Activated naive CD4-positive, alpha-beta T cell treated with anti-CD3 and anti-CD28 coated beads, Interleukin-2, amount 50 U/mL, for 16 hours (primary cell): ENCODE measurements at regions not wholly inside any gene's neighbourhood (a gene's known extent, or its start where the extent isn't known, plus 50 kb on each side); places are given as distances from the start of the nearest gene placed in this dataset.
A peak's percentile ranks its signal among the peaks of the same experiment; 100 is the strongest.

Experiments
- DNase-seq: peaks from one replicate; pipeline ENCODE4 v3.0.0-alpha.2; 2020

- no peak for DNase-seq
These were observed 86.1 kb upstream of the CD83 start for GRCh38 chr6:14031516-14031915.

DNA sequence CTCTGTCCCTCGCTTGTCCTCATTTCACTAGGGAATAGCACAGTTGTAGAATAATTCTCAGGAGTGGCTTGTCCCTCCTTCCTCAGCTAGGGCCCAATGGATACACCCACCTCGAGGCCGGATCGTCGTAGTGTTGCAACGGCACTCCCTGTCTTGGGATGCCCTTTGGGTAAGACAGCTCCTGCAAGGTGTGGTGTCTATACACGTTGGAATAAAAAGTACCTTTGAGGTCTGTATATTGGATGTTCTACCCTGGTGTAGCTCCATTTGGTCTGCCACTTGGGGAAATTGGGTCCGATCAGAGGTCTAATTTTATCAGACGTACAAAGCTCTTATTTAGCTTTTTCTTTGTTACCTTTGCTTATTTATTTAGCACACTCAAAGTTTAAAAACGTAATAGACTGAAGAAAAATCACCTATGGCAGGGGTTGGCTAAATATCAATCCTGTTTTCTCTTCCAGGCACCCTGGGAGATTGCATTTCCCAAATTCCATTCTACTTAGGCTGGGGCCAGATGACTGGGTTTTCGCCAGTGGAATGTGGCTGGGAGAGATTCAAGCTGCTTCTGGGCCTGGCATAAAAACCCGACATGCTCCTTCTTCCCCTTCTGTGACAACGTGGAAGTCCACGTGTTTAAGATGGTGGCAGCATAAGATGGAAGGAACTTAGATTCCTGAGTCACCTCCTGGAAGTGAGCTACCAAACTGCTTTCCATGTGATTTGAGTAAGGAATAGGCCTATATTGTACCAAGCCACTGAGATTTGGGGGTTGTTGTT lies 82.3 kb upstream of the CD83 start:
- no peak for DNase-seq

GRCh38 chr6:14035874-14036273 lies 81.7 kb upstream of the CD83 start:
- no peak for DNase-seq

DNA sequence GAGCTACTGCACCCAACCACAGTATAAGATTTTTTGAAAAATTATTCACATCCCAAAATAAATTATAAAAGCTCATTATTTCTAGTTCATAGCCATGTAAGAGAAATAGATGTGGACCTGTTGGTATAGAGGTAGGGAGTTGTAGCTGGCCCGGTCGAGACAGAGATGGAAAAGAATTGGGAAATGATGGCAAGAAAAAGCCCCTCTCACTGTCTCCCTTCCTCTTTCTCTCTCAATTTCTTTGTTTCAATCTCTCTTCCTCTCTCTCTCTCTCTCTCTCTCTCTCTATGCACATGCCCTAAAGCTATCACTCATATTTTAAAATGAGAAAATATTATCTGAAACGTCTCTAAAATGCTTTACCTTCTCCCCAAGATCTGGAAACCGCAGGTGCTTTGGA lies 80.7 kb upstream of the CD83 start:
- DNase-seq: no peak

DNA sequence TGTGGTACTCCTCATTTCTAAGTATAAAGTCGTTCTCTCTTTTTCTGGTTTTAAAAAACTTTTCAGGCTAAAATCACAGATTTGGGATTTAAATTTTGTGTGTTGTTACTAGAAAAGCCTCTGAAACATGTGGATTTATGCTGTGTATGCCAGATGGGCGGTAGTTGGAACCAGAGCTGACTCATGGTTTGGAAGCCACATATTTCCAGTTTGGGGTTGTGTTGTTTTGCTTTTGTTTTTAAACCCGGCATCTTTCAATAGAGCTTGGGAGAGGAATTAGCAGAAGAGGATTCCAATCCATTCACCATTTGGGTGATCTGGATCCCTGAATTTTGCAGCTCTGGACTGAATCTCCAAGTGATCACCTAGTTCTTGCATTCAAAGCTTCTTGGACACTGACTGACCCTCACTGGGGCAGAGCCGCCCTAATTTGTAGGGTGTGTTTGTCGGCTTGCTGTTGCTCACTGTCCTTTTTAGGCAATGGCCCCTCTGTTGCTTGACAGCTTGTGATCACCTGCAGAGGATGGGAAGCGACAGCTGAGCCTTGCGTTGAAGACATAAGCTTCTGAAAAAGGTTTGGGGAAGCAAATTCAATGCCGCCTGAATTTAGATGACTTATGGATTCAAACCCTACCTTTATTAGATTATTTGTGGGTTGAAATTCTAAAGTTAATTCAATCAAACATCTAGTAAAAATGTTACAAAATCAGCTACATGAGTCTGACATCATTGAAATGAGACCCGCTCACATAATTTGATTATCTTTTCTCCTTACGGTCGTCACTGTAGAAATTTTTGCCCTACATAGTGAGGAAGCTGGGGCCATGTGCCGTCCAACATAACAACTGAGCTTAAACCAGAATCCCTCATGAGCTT lies 79.9 kb upstream of the CD83 start:
- DNase-seq: no peak

DNA sequence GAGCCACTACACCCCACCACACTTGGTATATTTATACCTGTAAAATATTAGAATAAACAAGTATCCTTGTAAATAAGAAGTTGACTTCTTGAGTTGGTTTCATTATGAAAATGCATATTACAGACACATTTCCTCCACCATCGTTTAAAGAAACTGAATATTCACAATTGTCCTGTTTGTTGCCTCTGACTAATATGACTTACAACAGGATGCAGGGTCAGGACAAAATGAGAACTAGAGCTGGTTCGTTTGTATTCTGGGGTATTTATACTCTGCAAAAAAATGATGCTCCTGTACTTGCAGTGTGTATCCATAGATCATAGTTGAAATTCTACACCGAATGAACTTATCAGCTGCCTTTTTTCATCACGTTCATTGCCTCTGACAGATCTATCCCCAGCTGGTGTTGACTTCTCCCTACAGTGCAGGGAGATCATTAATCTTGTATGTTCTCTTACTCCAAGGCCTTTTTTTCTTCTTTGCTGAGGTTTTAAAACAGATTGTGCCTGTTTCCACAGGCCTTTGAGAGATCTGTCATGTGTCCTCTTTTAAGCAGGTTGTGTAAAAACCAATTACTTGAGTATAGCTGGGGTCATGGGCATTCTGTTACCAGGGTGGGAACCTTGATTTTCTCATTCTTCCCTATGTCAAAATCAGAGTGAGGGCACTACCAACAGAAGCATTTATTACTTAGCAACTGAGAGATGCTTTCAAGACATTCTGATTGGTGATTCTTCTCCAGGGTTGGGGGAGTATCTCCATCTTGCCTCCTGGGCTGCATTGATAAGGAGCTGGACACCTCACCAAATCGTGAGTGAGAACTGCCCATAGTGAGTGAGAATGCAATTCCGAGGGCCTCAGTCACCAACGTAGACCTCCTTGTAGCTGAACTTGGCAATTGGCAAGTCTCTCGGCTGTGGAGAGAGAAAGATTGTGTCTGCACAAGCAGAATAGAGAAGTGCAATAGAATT lies 78.8 kb upstream of the CD83 start:
- no peak for DNase-seq

GRCh38 chr6:14040042-14040441 lies 77.5 kb upstream of the CD83 start:
- no peak for DNase-seq

- DNase-seq: peak; percentile 41
These were observed 71.0 kb upstream of the CD83 start for GRCh38 chr6:14046476-14047068.

DNA sequence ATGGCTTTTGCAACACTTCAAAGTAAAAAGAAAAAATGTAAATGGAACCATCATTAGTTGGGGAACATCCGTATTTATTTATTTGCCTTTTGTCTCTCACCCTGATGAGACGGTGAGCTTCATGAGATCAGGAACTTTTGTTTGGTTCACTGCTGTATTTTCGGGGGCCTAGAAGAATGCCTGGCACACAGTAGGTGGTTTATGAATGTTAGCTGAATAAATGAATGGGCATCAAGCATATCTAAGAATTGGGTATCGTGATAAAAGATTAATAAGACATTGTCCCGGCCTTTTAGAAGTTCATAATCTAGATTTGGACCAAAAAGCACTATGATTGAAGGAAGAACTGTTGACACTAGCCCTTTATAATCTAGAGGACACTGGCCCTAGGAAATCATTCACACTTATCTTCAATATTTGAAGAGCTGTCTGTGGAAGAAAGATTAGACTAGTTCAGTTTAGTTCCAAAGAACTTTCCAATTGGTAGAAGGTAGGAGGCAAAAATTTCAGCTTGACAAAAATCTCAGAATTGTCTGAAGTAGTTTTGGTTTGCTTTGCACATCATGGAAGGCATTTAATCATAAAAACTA lies 70.3 kb upstream of the CD83 start:
- DNase-seq: no peak

GRCh38 chr6:14048837-14049236 lies 68.7 kb upstream of the CD83 start:
- no peak for DNase-seq

DNA sequence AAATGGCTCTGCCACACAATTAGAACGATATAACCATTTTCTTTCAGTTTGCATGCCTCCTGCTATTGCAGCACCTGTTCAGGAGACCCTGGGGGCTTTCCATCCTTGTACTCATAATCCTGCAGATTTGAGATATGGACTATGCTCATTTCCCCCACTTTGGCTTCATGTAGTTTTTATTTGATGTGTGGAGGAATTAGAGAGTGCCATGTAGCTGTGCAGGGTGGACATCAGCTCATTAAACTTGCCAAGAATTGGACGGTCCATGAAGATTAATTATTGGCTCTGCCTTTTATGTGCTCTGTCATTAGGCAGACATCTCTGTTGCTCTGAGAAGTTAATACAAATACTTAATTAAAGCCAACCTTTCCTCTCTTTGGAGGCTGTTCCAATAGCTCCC lies 66.2 kb upstream of the CD83 start:
- DNase-seq: no peak

- DNase-seq: no peak
These were observed 63.8 kb upstream of the CD83 start for GRCh38 chr6:14053811-14054210.

DNA sequence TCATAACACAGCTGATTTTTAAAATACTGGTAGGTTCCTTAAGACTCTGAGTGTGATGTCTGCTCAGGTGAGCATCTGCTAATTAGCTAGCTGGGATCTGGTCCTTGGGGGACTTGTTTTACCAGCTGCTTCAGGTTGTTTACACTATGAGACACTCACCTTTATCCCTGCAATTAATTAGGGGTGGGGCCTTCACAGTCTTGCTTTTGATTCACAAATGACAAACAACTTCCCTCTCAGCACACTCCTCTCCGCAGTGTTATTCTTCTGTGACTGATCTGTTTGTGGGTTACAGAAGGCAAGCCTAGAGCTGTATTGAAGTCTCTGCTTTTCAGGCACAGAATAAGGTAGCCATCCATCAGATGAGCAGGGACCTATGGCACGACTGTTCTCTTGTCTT lies 62.0 kb upstream of the CD83 start:
- DNase-seq: no peak

DNA sequence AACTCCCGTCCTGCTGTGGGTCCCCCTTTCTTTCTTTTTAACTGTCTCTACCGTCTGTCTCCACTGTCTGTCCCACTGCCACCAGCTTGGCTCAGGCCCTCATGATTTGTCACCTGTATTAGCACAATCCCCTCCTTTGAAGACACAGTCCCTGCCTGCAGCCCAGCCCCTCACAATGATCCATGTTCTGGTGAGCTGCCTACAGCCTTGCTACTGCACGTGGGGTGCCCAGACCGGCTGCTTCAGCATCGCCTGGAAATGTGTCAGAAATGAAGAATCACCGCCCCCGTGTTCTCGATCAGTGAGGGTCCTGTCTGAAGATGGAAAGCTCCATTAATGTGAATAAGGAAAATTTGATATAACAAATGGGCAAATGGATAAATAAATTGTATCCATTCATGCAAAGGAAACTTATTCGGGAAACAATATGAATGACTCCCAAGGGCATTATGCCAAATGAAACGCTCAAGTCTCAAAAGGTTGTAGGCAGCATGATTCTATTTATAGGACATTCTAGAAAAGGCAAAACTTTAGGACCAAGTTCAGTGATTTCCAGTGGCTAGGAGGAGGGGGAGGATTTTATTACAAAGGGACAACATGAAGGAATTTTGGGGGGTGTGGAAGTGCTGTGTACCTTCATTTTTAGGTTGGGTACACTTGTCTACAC lies 59.4 kb upstream of the CD83 start:
- DNase-seq: no peak

GRCh38 chr6:14058735-14059134 lies 58.8 kb upstream of the CD83 start:
- no peak for DNase-seq

GRCh38 chr6:14059791-14060436 lies 57.7 kb upstream of the CD83 start:
- DNase-seq: no peak

DNA sequence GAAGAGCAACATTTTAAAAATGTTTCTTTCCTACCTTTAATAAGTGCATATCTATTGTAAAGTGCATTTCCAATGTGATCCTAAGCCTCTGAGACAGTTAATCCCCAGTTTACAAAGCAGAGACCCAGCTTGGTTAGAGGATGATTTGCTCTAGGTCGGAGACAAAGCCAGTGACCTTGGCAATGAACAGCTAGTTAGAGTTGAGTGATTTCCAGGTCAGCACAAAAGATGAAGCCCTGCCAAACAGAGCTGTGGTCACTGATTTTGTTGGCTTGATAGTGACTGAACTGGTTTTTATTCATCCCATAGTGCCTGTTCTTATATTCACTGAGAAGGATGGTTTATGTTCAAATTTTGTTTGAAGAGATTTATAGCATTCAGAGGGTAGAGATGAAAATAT lies 56.6 kb upstream of the CD83 start:
- DNase-seq: no peak

DNA sequence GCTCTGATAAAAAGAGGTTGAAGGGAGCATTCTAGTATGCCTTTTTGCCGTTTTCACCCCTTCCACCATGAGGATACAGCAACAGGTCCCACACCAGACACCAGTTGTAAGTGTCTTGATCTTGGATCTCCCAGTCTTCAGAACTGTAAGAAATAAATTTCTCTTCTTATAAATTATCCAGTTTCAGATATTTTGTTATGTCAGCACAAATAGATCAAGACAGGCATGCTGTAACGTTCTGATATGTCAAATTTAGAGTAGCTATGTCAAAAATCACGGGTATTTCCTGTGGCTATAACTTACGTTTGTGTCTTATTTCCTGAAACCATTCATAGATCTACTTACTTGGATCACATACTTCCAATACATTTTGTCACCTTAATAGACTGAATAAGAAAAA lies 55.9 kb upstream of the CD83 start:
- no peak for DNase-seq

DNA sequence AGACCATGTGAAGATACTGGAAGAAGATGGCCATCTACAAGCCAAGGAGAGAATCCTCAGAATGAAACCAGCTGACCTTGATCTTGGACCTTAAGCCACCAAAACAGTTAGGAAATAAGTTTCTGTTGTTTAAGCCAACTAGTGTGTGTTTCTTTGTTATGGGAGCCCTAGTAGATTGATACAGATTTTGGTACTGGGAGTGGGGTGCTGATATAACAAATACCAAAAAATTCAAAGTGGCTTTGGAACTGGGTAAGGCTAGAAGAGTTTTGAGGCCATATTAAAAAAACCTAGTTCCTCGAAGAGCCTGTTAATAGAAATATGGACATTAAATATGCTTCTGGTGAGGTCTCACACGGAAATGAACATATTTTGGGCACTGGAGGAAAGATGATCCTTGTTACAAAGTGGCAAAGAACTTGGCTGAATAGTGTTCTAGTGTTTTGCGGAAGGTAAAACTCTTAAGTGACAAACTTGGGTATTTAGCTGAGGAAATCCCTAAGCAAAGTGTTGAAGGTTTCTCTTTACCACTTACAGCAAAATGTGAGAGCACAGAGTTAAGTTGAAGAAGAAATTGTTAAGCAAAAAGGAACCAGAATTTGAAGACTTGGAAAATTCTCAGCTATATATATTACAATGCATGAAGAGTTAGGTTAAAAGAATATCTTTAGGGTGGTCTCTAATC lies 55.1 kb upstream of the CD83 start:
- DNase-seq: no peak

- no peak for DNase-seq
These were observed 53.8 kb upstream of the CD83 start for GRCh38 chr6:14063756-14064155.

GRCh38 chr6:14065350-14065749 lies 52.2 kb upstream of the CD83 start:
- DNase-seq: no peak
